KMS-11 (cell line): ENCODE measurements at regions not wholly inside any gene's neighbourhood (a gene's known extent, or its start where the extent isn't known, plus 50 kb on each side); places are given as distances from the start of the nearest gene placed in this dataset.

Experiments used
- H2AFZ ChIP-seq: fragments of 200-600 bp; sonication (generic); 2 replicates; pipeline ENCODE4 v1.6.1; 2016; ENCODE audit warnings: antibody characterized with exemption, mixed run types, low read depth
- H3K27ac ChIP-seq: fragments of 200-600 bp; sonication (generic); 2 replicates; pipeline ENCODE4 v1.6.1; 2016; ENCODE audit warnings: mild to moderate bottlenecking, mixed run types
- H3K27me3 ChIP-seq: fragments of 200-600 bp; sonication (generic); 2 replicates; pipeline ENCODE4 v1.6.1; 2017; ENCODE audit warnings: mild to moderate bottlenecking, low read depth, mixed run types, moderate library complexity; ENCODE audit not compliant: insufficient read depth
- H3K36me3 ChIP-seq: fragments of 200-600 bp; sonication (generic); 2 replicates; pipeline ENCODE4 v1.6.1; 2017; ENCODE audit warnings: mild to moderate bottlenecking, mixed run types; ENCODE audit not compliant: insufficient read depth
- H3K4me1 ChIP-seq: fragments of 200-600 bp; sonication (generic); 2 replicates; pipeline ENCODE4 v1.6.1; 2016; ENCODE audit warnings: mild to moderate bottlenecking, low read depth, mixed run types; ENCODE audit not compliant: poor library complexity, severe bottlenecking
- H3K4me2 ChIP-seq: fragments of 200-600 bp; sonication (generic); 2 replicates; pipeline ENCODE4 v1.7.0; 2016; ENCODE audit warnings: mild to moderate bottlenecking, mixed run types
- H3K4me3 ChIP-seq: fragments of 200-600 bp; sonication (generic); IDR thresholded peaks from 2 replicates; pipeline ENCODE4 v1.6.1; 2017; ENCODE audit warnings: low read depth, low read length, mixed read lengths; ENCODE audit not compliant: insufficient read depth
- H3K79me2 ChIP-seq: fragments of 200-600 bp; sonication (generic); 2 replicates; pipeline ENCODE4 v1.6.1; 2016; ENCODE audit warnings: low read depth, mixed run types; ENCODE audit not compliant: insufficient read depth
- H3K9ac ChIP-seq: fragments of 200-600 bp; sonication (generic); 2 replicates; pipeline ENCODE4 v1.6.1; 2016; ENCODE audit warnings: mild to moderate bottlenecking, mixed run types
- H4K20me1 ChIP-seq: fragments of 200-600 bp; sonication (generic); 2 replicates; pipeline ENCODE4 v1.6.1; 2016; ENCODE audit warnings: mild to moderate bottlenecking, mixed run types; ENCODE audit not compliant: insufficient read depth
- CTCF ChIP-seq: fragments of 200-600 bp; sonication (generic); conservative IDR thresholded peaks from 2 replicates; pipeline ENCODE4 v1.6.1; 2017; ENCODE audit warnings: low read depth, mild to moderate bottlenecking, antibody characterized with exemption, low read length, moderate library complexity, mixed read lengths

DNA sequence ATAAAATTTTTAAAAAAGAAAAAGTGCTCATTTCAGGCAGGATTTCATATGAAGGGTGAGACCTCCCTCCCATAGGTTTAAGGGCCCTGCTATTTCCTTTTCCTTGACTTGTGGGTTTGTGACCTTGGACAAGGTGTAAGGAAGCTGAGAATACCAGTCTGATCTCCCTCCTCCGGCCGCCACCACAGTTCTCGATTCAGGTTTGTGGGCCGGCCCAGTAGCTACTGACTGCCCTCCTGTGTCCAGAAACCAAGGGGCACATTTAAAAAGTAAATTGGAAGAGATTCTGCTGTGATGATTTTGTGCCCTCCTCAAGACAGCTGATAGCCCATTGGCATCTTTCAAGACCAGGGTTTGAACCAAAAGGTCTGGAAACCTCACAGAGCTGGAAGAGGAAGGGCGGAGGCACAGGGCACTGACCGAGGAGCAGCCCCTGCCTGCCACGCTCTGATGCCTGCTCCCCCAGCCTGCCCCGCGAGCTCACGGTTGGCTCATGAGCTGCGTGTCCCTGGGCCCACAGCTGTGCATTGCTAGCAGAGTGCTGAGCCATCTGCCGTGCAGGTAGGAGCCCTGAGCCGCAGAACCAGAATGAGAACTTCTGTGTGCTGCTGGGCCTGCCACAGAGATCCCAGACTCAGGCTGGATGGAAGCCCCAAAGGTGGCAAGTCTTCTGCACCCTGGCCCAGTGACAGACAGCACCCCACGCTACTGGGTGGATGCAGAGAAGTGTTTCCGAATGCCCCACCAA is 348.7 kb downstream of the NPHP4 start:
- TF ChIP-seq CTCF = no peak
- Histone ChIP-seq H3K36me3 (no peaks in the 10 kb centered on the region), H4K20me1 (no peaks in the 10 kb centered on the region), H3K4me1 (no peaks in the 10 kb centered on the region), H3K27ac (no peak overlapping the region), H3K27me3 (peaks cover 24% of the 10 kb centered on the region), H3K4me2 (no peak overlapping the region), H3K79me2 (no peaks in the 10 kb centered on the region), H3K4me3 (no peak overlapping the region), H3K9ac (no peak overlapping the region), H2AFZ (no peak overlapping the region)

GRCh38 chr1:5640845-5641244 is 351.4 kb downstream of the NPHP4 start:
- Histone ChIP-seq H3K4me1 (no peaks in the 10 kb centered on the region), H4K20me1 (no peaks in the 10 kb centered on the region), H3K36me3 (no peaks in the 10 kb centered on the region), H3K27ac (no peak overlapping the region), H3K9ac (no peak overlapping the region), H3K4me3 (no peak overlapping the region), H3K4me2 (no peak overlapping the region), H3K79me2 (no peaks in the 10 kb centered on the region), H3K27me3 (peaks cover 24% of the 10 kb centered on the region), H2AFZ (no peak overlapping the region)
- TF ChIP-seq CTCF = no peak

DNA sequence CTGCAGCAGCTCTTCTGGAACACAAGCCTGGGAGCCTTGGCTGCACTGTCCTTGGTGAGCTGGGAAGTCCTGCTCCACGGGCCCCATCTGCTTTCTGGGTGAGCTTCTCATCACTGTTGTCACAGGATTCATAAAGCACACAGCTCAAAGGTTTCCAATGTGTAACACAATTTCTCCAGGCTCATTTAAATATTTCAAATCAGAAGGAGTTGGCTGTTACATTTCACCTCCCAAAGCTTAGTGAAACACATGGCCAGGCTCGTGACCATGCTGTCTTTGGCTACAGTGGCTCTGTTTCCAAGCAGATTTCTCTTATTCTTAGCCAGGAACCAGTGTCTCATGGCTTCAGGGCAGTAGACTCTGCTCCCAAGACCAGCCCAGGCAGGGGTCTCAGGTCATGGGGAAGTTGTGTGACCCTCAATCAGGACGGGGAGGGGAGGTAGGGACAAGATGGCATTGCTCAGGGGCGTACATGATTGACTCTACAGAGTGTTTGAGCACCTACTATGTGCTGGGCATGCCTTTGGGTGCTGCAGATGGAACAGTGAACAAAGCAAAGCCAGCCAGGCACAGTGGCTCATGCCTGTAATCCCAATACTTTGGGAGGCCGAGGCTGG is 353.0 kb downstream of the NPHP4 start:
- Histone ChIP-seq H4K20me1 (no peaks in the 10 kb centered on the region), H3K9ac (no peak overlapping the region), H2AFZ (no peak overlapping the region), H3K4me2 (no peak overlapping the region), H3K79me2 (no peaks in the 10 kb centered on the region), H3K27me3 (peaks cover 21% of the 10 kb centered on the region), H3K36me3 (no peaks in the 10 kb centered on the region), H3K4me1 (no peaks in the 10 kb centered on the region), H3K27ac (no peak overlapping the region), H3K4me3 (no peak overlapping the region)
- TF ChIP-seq CTCF = no peak

GRCh38 chr1:5638582-5638981 is 353.6 kb downstream of the NPHP4 start:
- Histone ChIP-seq H3K27ac (no peak overlapping the region), H3K4me3 (no peak overlapping the region), H3K79me2 (no peaks in the 10 kb centered on the region), H2AFZ (no peak overlapping the region), H3K4me1 (no peaks in the 10 kb centered on the region), H3K36me3 (no peaks in the 10 kb centered on the region), H4K20me1 (no peaks in the 10 kb centered on the region), H3K27me3 (peaks cover 14% of the 10 kb centered on the region), H3K9ac (no peak overlapping the region), H3K4me2 (no peak overlapping the region)
- TF ChIP-seq CTCF = no peak
